AG08396 (cell line): ENCODE measurements at regions not wholly inside any gene's neighbourhood (a gene's known extent, or its start where the extent isn't known, plus 50 kb on each side); places are given as distances from the start of the nearest gene placed in this dataset.
"Not testable (repeated sequence)": the region's sequence is repeated elsewhere in the genome, so short reads cannot be mapped to it uniquely, and the experiment has no call there.

ENCODE experiments used
- DNase-seq: peaks from one replicate; pipeline ENCODE4 v3.0.0; 2012; ENCODE audit warnings: low spot score, mixed read lengths

DNA sequence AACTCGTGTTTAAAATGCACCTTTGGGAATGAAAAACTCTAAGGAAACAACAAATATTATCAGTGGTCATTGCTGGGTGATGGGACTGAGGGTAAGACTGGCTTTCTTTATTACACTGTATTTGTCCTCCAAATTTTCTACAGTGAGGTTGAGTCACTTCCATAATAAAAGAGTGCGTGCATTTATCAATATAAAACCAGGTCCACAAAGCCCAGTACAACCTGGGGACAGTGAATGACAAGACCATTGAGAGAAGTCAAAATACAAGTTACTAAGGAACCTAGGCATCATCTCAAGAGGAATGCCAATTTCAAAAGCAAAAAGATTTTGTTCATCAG, 76.4 kb downstream of the MAGED4 start:
- no peak for DNase-seq

- peak; percentile 90 for DNase-seq
Observed at GRCh38 chrX:52261463-52262194, 76.9 kb downstream of the MAGED4 start.

GRCh38 chrX:52262195-52262546, 77.5 kb downstream of the MAGED4 start:
- DNase-seq = no peak

DNA sequence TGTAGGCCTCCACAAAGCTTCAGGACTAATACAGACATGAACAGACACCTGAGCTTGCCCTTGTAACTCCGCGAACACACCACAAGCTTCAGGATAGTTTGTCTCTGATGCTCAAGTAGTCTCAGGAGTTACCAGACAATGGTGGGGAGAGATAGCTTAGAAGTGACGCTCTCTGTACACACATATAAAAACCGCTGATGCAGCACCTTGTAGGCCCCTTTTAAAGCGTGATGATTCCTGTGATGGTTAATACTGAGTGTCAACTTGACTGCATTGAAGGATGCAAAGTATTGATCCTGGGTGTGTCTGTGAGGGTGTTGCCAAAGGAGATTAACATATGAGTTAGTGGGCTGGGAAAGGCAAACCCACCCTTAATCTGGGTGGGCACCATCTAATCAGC, 78.7 kb downstream of the MAGED4 start:
- no peak for DNase-seq

DNA sequence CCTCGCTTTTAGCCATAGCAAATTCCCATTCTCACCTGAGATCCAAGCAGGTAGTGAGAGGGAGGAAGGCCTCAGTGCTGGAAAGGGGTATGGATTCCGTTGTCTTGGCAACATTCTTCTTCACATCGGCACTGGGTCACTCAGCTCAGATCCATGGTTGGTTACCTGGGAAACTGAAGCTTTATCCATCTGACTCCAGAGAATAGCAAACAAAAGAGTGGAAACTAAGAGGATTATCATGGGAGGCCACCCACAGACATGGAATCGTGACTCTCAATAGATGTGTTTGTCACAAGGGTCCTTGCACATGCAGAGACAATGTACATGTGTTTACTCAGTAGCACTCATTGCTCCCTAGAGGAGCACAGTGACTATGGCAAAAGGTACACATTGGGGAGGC, 81.0 kb downstream of the MAGED4 start:
- no peak for DNase-seq

DNA sequence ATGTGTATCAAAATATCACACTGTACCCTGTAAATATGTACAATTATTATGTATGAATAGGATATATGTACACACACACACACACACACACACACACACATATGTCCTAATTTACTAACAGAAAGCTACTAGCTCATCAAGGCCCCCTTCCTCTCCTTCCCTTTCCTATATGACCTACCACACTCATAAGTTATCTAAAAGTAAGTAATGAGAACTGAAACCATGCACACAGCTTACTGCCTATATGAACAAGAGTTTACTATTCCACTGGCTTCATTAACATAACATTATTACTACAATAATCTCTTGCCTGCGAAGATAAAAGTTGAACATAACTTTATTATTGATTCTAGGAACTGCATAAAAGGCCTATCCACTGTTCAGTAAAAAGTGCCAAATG, 83.8 kb downstream of the MAGED4 start:
- DNase-seq = not testable (repeated sequence)

DNA sequence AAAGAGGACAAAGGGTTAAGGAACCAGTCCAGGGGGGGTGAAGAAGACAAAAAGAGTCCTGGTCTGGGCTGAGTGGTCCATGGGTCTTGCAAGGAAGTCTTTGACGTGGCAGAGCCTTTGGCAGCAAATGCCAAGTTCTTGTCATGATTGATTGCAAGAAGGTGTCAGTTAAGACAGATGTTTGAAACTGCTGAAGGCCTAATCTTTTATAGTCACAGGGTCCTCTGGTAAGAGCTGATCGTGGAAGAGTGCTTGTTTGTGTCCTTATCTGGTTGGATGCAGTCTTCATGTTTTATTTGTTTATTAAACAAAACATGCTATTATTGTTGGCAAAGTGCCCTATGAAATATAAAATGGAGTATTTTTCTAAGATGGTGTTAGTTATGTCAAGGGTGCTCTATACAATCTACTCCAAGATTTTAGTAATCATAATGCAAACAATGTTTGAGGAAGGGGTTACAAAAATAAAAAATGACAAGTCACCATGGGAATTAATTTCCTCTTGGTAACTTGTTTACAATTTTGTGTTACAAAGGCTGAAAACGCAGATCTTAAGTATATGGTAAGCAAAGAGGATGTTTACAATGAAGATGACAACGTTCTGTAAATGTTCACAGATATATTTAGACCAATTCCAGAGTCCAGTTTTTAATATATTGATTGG, 85.9 kb downstream of the MAGED4 start:
- DNase-seq = no peak

DNA sequence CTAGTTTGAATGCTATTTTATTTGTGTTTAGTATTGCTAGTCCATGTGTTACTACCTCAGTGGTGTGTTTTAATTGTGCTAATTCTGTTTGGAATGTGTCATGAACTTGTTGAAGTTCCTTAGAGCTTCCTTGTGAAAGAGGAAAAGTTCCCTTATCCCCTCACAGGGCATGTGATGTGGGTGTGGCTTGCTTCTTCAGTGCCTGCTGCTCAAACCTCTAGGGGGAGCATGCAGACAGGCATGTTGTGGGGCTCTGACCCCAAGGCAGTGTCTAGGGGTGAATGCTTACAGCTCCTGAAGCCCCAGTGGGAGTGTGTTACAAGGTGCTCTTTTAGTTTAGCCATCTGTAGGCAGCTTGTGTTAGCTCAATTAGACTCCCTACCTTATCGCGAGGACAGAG, 86.5 kb downstream of the MAGED4 start:
- no peak for DNase-seq

DNA sequence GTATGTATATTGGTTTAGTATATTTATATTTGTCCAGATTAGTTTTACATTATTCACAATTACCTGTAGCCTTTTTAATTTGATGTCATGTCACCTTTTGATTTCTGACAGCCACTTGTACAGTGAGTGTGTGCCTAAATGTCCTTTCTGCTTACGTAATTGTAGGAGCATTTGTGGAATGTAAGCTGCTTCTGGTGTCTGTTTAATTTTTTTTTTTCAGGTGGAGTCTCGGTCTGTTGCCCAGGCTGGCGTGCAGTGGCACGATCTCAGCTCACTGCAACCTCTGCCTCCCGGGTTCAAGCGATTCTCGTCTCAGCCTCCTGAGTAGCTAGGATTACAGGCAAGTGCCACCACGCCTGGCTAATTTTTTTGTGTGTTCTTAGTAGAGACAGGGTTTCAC, 91.2 kb upstream of the XAGE2 start:
- no peak for DNase-seq

- no peak for DNase-seq
Observed at GRCh38 chrX:52280812-52281211, 88.0 kb upstream of the XAGE2 start.

DNA sequence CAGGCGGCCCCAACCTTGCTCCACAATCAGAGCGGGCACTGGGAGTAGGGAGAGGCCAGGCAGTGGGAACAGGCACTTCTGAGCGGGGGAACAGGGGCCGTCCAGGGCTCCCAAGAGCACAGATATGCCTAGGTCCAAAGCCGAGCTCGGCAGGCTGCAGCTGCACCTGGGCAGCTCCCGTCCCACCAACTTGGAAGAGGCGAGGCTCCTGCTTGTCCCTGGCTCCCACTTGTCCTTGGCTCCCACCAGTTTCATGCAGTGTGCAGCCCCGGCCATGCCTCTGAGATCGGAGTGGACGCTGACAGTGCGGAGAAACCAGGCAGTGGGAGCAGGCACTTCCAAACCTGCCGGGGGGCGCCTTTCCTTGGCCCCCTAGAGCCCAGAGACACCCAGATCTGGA, 84.0 kb upstream of the XAGE2 start:
- no peak for DNase-seq

DNA sequence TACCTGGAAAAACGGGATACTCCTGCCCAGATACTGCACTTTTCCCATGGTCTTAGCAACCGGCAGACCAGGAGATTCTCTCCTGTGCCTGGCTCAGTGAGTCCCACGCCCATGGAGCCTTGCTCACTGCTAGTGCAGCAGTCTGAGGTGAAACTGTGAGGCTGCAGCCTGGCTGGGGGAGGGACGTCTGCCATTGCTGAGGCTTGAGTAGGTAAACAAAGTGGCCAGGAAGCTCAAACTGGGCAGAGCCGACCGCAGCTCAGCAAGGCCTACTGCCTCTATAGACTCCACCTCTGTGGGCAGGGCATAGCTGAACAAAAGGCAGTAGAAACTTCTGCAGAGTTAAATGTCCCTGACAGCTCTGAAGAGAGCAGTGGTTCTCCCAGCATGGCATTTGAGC, 69.9 kb upstream of the XAGE2 start:
- not testable (repeated sequence) for DNase-seq

DNA sequence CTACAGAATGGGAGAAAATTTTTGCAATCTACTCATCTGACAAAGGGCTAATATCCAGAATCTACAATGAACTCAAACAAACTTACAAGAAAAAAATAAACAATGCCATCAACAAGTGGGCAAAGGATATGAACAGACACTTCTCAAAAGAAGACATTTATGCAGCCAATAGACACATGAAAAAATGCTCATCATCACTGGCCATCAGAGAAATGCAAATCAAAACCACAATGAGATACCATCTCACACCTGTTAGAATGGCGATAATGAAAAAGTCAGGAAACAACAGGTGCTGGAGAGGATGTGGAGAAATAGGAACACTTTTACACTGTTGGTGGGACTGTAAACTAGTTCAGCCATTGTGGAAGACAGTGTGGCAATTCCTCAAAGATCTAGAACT, 60.3 kb upstream of the XAGE2 start:
- DNase-seq = not testable (repeated sequence)
